Erythroblast (primary cell): ENCODE measurements at regions not wholly inside any gene's neighbourhood (a gene's known extent, or its start where the extent isn't known, plus 50 kb on each side); places are given as distances from the start of the nearest gene placed in this dataset.

Source experiments
- DNase-seq, 2 experiments: peaks; one replicate each; lab custom pipeline; 2025; lab: John Stamatoyannopoulos, UW
- GATA1 ChIP-seq: IDR thresholded peaks from 2 replicates; pipeline ENCODE4 v1.6.1; 2011; ENCODE audit warnings: low read depth, mild to moderate bottlenecking, control low read depth, low read length, moderate library complexity
- POLR2A ChIP-seq: IDR thresholded peaks from 2 replicates; pipeline ENCODE4 v1.6.1; 2011; ENCODE audit warnings: mild to moderate bottlenecking, low read length

DNA sequence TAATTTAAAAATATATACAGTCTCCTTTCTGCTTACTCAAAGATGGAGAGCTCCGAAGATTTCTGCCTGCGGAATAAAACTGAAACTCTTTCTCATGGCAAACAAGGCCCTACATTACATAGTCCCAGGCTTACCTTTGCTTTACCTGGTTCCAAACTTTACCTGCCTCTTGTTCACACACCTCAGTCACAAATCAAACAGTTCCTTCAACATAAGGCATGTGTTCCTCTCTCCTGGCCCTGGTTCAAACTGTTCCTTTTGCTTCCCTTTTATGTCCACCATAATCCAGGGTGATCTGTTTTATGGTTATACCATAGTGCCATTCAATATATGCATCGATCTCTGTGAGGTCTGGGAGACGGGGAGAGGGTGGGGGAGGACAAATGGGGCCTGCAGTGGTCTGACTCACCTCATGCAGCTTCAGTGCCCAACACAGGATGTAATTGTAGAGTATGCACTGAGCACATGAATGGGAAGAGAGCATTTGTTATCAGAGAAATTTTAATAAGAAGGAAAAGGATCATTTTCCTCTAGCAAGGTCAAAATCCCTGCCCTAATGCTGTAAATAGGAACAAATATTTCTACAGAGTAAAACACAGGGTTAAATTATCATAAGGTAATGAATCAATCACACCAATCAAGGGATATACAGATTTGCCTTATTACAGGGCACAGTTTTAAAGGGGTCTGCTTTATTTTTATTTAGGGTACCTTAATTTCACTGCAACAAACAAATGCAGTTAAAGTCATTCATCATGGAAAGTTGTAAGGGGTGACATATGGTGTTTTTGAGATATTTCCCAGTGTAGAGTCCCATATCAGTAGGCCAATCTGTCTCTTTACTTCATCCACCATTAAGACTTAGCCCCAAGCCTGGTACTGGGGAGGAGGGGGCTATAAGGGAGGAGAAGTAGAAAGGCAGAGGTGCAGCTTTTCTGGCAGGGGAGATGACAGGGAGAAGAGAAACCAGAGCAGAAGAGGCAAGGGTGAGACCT, 88.8 kb upstream of the PDE1C start:
- DNase-seq: no peak
- TF ChIP-seq POLR2A (no peak), GATA1 (no peak)

GRCh38 chr7:32158076-32158475, 87.9 kb upstream of the PDE1C start:
- TF ChIP-seq GATA1: no peak
- TF ChIP-seq POLR2A: no peak
- no peak for DNase-seq

- no peak for TF ChIP-seq GATA1
- TF ChIP-seq POLR2A: no peak
- no peak for DNase-seq
These were observed 85.5 kb upstream of the PDE1C start for GRCh38 chr7:32155712-32156111.

DNA sequence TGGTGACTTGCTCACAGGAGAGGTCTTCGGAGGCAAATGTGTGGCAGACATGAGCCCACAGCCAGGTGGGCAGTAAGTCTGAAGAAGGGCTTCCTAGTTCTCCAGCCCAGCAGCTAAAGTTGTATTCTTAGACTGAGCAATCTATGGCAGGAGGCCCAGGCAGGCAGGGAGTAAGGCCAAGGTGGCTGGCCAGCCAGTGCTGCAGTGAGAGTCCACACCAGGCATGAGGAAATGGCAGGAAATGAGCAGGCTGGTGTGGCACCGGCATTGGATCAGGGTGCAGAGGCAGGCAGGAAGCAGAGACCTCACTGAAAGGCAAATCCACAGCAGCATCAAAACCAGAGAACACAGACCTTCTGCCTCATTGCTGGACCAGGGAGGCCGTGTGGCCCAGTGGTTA, 84.6 kb upstream of the PDE1C start:
- TF ChIP-seq GATA1: no peak

DNA sequence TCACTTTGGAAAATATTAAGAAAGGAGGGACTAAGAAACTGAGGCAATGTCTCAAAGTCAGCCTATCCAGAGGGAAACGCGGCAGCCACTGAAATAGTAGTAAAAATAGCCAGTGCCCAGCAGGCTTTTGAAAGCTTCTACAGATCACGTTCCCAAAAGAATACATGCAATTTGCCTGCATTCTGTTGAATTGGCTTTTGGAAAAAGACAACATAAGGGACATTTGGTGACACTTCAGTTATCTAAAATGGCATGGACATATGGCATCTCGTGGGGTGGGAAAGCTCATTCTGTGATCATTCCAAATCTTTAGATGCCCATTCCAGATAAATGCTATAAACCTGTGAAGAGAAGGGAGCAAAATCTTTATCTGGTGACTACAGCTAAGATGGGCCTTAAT, 82.8 kb upstream of the PDE1C start:
- no peak for DNase-seq
- TF ChIP-seq POLR2A: no peak
- TF ChIP-seq GATA1: no peak

More for the DNA sequence above, 84.6 kb upstream of the PDE1C start:
- no peak for DNase-seq

- TF ChIP-seq GATA1 (no peak), POLR2A (no peak)
These were observed 82.4 kb upstream of the PDE1C start for GRCh38 chr7:32152576-32152975.

GRCh38 chr7:32150589-32150988, 80.4 kb upstream of the PDE1C start:
- TF ChIP-seq GATA1 (no peak), POLR2A (no peak)
- DNase-seq: no peak

More at GRCh38 chr7:32152576-32152975, 82.4 kb upstream of the PDE1C start:
- no peak for DNase-seq

DNA sequence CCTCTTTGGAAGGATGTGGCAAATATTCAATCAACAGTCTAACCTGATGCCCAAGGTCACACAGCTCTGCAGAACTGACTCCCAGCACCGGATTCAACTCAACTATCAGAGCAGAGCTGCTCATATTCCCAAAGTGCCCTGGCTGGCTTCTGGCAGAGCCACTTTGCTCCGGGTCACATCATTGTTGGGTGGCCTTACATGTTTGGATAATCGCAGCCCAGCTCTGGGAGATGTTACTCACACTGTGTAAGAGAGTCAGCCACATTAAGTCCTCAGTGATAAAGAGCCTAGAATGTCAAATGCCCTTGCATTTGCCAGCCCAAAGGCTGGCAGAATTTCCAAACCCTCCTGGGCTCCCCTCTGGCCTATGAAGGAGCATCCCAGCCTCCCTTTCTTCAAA, 79.8 kb upstream of the PDE1C start:
- DNase-seq: no peak
- no peak for TF ChIP-seq GATA1

GRCh38 chr7:32147546-32148268, 77.5 kb upstream of the PDE1C start:
- DNase-seq: no peak
- TF ChIP-seq GATA1 (no peak), POLR2A (no peak)

- DNase-seq: no peak
- TF ChIP-seq POLR2A: no peak
- TF ChIP-seq GATA1: no peak
These were observed 75.7 kb upstream of the PDE1C start for GRCh38 chr7:32145911-32146310.

GRCh38 chr7:32144676-32145075, 74.5 kb upstream of the PDE1C start:
- TF ChIP-seq GATA1 (no peak), POLR2A (no peak)
- DNase-seq: no peak

DNA sequence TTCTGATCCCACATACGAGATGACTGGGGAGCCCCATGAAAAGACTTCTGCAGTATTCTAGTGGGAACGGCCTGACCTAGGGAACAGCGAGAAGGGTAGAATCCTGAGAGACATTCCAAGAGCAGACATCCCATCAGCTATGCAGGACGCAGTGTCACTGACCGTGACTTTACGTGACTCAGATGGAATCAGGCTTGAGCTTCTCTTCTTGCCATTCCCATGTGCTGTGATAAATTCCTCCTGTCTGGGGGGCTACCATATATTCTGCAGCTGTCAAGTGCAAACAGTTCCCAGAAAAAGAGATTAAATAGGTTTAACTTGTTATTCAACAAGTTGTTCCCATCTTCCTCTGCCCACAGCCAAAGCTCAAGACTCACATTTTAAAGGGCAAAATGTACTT, 73.1 kb upstream of the PDE1C start:
- no peak for DNase-seq
- TF ChIP-seq POLR2A (no peak), GATA1 (no peak)

DNA sequence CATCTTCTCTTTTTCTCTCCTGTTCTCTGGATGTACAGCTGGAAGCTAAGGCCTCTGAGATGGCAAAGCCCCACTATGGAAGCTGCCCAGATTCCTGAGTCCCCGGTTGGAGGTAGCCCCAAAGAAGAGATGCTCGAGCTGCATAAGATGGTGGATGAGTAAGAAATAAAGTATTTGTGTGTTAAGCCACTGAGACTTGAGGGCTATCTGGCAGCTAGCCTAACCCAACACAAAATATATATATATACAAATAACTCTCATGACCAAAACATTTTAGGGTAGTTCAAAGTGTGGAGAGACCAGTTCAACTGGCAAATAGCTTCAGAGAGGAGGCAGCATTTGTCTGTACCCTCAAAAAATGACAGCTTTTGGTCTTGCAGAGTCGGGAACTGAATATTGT, 72.4 kb upstream of the PDE1C start:
- no peak for TF ChIP-seq POLR2A
- TF ChIP-seq GATA1: no peak
- DNase-seq: no peak

GRCh38 chr7:32140210-32140939, 70.2 kb upstream of the PDE1C start:
- TF ChIP-seq POLR2A (no peak), GATA1 (no peak)
- DNase-seq: no peak
